HCT116 (cell line): ENCODE measurements at regions not wholly inside any gene's neighbourhood (a gene's known extent, or its start where the extent isn't known, plus 50 kb on each side); places are given as distances from the start of the nearest gene placed in this dataset.

Source experiments
- EZH2 ChIP-seq: fragments of 200-600 bp; sonication (generic); IDR thresholded peaks from 2 replicates; pipeline ENCODE4 v1.6.1; 2017; ENCODE audit warnings: antibody characterized with exemption, mixed run types
- EZH2phosphoT487 ChIP-seq: fragments of 200-600 bp; IDR thresholded peaks from 2 replicates; pipeline ENCODE4 v1.6.1; 2018; ENCODE audit warnings: antibody characterized with exemption, borderline replicate concordance
- POLR2A ChIP-seq: IDR thresholded peaks from 2 replicates; pipeline ENCODE4 v1.7.0; 2011; ENCODE audit warnings: borderline replicate concordance; ENCODE audit not compliant: insufficient read depth, insufficient read length; ENCODE audit errors: extremely low read depth
- REST ChIP-seq: IDR thresholded peaks from 2 replicates; pipeline ENCODE4 v1.6.1; 2012; ENCODE audit warnings: low read depth
- SP1 ChIP-seq: IDR thresholded peaks from 2 replicates; pipeline ENCODE4 v1.6.1; 2012; ENCODE audit warnings: low read depth
- SRF ChIP-seq: IDR thresholded peaks from 2 replicates; pipeline ENCODE4 v1.6.1; 2012; ENCODE audit warnings: low read depth
- TF ChIP-seq, protein P1 (sequence below), 3 experiments: fragments of 200-600 bp in 1 of 3; sonication (generic) in 1 of 3; IDR thresholded peaks in 2 of 3; conservative IDR thresholded peaks in 1 of 3; 2 replicates each; pipeline ENCODE4 v1.5.1; 2012 to 2017; ENCODE audit warnings: low read depth in 2 of 3, low read length in 2 of 3, antibody characterized with exemption in 1 of 3, borderline replicate concordance in 1 of 3, control low read depth in 1 of 3, mild to moderate bottlenecking in 1 of 3, mixed read lengths in 1 of 3, mixed run types in 1 of 3, moderate library complexity in 1 of 3; ENCODE audit not compliant: insufficient read depth in 1 of 3

GRCh38 chrY:7826533-7826932, 915.0 kb upstream of the AMELY start:
- TF ChIP-seq EZH2 (no peak), POLR2A (no peak), SP1 (no peak), REST (no peak), SRF (no peak), EZH2phosphoT487 (no peak)
- TF ChIP-seq, protein P1, sequence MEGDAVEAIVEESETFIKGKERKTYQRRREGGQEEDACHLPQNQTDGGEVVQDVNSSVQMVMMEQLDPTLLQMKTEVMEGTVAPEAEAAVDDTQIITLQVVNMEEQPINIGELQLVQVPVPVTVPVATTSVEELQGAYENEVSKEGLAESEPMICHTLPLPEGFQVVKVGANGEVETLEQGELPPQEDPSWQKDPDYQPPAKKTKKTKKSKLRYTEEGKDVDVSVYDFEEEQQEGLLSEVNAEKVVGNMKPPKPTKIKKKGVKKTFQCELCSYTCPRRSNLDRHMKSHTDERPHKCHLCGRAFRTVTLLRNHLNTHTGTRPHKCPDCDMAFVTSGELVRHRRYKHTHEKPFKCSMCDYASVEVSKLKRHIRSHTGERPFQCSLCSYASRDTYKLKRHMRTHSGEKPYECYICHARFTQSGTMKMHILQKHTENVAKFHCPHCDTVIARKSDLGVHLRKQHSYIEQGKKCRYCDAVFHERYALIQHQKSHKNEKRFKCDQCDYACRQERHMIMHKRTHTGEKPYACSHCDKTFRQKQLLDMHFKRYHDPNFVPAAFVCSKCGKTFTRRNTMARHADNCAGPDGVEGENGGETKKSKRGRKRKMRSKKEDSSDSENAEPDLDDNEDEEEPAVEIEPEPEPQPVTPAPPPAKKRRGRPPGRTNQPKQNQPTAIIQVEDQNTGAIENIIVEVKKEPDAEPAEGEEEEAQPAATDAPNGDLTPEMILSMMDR (IDR thresholded peaks at IDR 0.05 in 2 of 3, conservative IDR thresholded peaks at IDR 0.05 in 1 of 3; ENCODE audit: borderline replicate concordance in 1 of 3, insufficient read depth in 1 of 3, low read depth in 2 of 3, low read length in 2 of 3) = no peak
